RKO (cell line): ENCODE measurements at regions not wholly inside any gene's neighbourhood (a gene's known extent, or its start where the extent isn't known, plus 50 kb on each side); places are given as distances from the start of the nearest gene placed in this dataset.
A peak's percentile ranks its signal among the peaks of the same experiment; 100 is the strongest.
"Not testable (repeated sequence)": the region's sequence is repeated elsewhere in the genome, so short reads cannot be mapped to it uniquely, and the experiment has no call there.

Experiments used
- DNase-seq: peaks from one replicate; pipeline ENCODE4 v3.0.0-alpha.2; 2016; ENCODE audit warnings: low spot score

DNA sequence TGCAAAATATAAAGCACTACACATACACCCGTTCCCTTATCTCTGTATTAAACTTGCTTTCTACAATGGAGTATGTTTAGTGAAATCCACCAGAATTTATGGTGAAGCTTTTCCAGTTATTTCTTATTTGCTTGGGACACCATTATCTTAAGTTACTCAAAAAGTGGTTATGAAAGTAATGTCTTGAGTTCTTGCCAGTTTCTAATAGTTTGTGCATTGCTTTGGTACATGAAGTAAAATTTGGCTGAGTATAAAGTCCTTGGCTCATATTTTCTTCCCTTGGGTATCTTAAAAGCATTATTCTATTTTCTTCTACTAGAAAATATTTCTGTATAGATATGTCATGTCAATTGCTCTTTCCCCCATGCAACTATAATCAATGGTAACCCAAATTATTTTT lies 85.2 kb downstream of the POLR1F start:
- DNase-seq, result no peak

DNA sequence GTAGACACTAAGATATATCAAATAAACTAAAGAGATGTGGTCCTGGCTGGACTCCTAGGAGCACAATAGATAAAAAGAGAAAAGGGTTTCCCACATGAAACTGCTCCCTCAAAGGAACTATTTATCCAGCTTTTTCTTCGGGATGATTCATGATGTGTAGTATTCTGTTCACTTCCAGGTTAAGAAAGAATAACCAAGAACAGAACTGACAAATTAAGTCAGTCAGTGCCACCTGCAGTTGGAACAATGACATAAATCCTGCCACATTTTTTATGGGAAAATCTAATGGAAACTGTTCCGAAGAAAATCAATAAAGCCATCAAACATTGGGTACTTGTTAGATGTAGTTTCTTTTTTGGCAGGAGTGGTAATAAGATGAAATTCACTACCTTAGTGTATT lies 87.1 kb downstream of the POLR1F start:
- peak; percentile 54 for DNase-seq

DNA sequence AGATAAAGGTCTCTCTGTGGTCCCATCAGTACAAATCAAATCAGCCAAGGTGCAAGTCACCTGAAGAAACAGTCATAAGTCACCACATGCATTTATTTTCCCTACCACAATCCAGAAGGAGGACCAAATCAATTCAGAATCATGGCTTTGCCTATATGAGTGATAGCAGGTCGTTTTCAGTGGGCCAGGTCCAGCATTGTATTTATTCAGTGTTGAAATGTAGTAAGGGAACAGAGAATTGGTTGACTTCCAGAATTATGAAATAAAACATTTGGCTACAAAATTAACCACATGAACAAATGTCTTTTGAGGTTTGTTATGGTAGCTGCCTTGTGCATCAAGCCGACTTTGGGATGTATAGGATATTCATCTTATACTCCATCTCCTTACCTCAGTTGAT lies 88.4 kb downstream of the POLR1F start:
- no peak for DNase-seq

GRCh38 chr7:19619122-19619521 lies 89.7 kb downstream of the POLR1F start:
- no peak for DNase-seq

- no peak for DNase-seq
These were observed 90.9 kb downstream of the POLR1F start for GRCh38 chr7:19617901-19618300.

DNA sequence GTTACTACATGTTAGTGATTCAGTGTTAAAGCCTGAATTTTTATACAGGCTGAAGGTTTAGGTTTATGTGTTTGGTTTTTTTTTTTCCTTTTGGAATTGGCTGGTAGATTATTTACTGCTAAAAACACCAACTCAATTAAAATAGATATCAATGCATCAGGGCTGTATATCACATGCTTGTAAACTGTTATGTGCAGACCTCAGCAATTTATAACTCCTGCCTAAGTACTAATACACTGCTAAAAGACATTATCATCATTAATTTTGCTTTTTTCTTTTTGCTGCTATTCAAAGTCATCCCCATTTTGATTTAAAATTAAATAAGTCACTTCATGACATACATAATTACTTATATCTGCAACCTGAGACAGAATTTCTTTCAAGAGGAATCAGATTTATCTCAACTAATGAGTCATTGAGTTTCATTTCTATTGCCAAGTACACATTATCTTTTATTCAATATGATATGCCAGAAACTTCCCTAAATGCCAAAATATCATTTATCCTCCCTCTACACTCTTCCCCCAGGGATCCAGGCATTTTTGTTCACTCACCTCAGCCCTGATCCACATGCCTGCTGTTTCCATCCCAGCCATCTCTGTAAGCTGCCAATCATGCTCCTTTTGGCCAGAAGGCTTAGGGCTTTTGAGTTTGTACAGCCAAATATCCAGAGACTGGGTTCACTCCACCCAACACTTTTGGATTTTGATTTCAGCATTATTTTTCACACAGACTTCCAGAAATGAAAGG lies 98.5 kb downstream of the POLR1F start:
- DNase-seq, result no peak

GRCh38 chr7:19589446-19589845 lies 119.4 kb downstream of the POLR1F start:
- DNase-seq, result no peak

DNA sequence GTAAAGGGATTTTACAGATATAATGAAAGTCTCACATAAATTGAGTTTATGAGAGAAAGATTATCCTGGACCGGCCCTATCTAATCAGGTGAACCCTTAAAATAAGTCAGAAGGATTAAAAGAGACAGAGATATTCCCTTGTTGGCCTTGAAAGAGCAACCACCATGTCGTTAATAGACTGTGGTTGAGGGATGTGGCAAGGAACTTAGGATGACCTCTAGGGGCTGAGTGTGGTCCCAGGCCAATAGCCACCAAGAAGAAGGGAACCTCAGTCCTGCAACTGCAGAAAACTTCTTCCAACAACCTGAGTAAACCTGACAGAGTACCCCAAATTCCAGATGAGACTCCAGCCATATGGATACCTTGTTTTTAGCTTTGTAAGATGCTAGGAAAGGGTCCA lies 121.5 kb downstream of the POLR1F start:
- DNase-seq, result peak; percentile 11

DNA sequence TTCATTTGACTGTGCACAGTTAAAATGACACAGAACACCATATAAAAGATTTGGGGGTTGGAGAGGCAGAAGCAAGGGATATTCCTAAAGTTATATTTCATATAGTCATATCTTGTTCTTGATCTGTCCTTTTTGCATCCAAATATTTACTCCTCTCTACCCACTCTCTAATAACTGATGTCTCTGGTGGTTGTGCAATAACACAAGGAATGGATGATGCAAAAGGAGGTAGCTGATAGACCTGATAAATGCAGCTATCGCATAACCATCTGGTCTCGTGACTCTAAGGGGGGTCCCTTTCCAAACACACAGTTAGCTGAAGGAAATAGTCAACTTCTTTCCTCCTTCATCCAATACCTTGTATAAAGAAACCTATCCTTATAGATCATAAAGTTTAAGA lies 123.1 kb downstream of the POLR1F start:
- DNase-seq, result no peak

- no peak for DNase-seq
These were observed 132.8 kb downstream of the POLR1F start for GRCh38 chr7:19575909-19576557.

DNA sequence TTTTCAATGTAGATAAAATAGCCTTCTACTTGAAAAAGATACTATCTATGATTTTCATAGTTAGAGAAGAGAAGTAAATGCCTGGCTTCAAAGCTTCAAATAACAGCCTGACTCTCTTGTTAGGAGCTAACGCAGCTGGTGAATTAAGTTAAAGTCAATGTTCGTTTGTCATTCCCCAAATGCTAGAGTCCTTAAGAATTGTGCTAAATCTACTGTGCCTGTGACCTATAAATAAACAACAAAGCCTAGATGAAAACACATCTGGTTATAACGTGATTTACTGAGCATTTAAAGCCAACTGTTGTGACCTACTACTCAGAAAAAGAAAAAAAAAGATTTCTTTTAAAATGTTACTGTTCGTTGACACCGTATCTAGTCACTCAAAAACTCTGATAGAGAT lies 134.7 kb downstream of the POLR1F start:
- no peak for DNase-seq

- DNase-seq, result no peak
These were observed 136.3 kb downstream of the POLR1F start for GRCh38 chr7:19572566-19572965.

DNA sequence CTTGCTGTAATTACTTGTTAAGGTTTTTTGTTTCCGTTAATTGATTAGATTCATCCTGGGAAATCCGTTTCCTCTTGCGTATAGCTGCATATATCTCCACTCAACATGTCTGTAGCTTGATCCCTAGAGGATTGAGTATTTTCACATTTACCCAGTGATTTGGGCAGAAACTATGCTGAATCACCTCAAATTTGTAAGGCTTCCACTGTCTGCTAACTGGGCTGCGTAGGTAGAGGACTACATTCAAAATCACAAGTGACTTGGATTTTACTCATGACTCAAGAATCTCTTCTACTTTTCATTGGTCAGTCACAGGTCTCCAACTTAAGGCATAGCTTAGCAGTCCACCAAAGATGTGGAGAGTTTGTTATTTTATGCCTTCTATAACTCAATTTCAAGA lies 141.8 kb downstream of the POLR1F start:
- DNase-seq, result no peak

DNA sequence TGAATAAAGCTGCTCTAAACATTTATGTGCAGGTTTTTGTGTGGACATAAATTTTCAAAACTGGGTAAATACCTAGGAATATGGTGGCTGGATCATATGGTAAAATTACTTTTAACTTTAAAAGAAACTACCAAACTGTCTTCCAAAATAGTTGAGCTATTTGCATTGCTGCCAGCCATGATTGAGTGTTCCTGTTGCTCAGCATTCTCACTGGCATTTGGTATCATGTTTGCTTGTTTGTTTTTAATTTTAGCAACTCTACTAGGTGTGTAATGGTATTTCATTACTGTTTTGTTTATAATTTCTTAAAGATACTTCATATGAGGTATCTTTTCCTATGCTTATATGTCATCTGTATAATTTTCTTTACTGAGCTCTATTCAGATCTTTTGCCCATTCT lies 143.2 kb downstream of the POLR1F start:
- DNase-seq, result no peak

DNA sequence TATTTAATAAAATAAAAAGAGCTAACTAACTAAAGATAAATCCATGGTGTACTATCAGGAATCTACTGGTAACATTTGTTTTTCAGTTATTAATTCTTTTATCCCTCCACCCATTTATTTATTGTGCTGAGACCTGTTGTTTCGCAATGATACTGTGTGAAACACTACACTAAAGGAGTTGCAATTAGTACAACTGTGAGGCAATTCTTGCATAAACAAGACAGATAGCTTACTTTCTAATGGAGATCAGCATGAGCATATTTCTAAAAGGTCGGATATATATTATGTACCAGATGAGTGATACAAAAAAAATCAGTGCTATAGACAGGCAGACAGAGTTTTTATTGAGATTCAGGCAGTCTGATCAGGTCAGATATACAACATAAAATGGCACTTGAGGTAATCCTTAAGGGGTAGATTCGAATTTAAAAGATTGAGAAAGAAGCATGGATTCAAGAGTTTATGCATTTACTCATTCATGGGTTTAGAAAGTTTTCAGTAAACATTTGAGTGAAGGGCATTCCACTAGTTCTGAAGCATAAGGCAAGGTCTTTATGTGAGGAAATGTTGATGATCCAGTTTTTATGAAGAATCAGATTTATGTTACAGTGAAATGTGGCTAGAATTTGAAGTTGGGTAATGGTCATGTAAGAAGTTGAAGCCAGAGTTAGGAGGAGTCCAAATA lies 147.6 kb downstream of the POLR1F start:
- DNase-seq, result no peak

GRCh38 chr7:19560111-19560883 lies 148.5 kb downstream of the POLR1F start:
- peak; percentile 14 for DNase-seq

DNA sequence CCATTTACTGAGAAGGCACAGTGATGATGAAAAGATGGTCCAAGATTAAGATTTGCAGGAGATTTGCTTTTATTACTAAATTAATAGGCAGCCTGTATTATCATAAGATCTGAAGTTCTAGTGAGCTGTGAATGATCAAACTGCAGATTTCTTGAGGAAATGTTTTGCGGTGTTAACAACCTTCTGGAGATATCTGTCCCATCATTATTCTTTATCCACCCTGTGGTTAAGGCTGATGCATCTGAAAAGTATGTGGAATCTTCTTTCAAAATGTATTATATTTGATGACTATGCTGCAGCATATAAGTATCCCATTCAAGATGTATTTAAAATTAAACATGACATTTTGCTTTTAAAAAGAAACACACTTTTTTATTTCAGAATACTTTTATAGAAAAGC lies 150.3 kb downstream of the POLR1F start:
- no peak for DNase-seq

DNA sequence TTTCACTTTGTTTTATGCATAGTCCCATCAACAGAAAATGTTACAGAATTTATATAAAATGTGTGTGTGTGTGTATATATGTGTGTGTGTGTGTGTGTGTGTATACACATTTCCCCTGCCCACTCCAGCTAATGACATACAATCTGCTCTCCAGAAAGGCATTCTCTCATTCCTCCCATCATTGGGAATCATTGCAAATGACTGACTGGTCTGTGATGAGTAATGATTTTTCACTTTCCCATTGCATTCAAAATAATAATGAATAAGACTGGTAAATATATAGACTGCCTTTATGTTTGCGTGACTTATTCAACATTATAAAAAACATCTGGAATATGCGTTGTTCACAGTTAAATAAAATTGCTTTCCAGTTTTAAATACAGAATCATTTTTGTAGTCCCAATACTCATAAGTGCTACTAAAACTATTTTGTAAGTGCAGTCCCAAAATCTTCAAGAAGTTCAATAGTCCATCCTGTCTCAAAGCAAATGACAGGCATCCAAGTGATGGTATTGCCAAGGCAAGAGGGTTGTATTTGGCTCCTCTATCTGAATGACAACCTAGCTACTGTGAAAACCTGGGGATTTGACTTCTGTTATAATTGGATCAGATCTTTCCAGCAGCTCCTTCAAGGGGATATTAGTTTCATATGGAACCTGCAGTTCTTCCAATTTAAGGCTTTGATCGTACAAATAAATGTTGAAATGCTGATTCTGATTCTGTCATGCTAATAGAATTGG lies 150.9 kb downstream of the POLR1F start:
- no peak for DNase-seq

DNA sequence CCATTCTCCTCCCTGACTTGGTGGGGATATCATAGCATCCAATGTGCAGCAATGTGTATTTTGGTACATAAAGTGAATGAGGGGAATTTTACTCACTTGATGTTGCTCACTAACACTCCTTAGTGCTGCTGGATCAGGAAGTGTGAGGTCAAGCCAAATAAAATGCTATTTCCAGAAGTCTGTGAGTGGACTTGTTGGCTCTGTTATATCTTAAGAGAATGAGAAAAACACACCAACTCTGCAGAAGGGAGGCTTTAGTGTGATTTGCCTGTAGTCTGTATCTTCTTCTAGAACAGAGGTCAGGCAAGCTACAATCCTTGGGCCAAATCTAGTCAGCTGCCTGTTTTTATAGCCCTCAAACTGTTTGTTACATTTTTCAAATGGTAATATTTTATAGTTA lies 154.3 kb downstream of the POLR1F start:
- no peak for DNase-seq

DNA sequence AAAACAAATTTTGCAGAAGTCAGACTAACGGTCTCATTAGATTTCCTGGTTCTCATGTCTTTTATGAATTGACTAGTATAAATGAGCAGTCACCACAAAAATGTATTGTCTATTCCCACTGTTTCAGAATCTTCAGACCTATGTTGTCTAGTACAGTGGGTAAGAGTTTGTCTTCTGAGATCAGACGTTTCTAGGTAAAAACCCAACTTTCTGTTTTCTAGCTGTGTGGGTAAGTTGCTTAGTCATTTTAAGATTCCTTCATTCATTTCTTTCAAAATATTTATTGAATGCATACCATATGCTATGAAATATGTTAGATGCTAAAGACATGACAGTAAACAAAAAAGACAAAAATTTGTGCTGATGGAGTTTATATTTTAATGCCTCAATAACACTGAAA lies 156.3 kb downstream of the POLR1F start:
- no peak for DNase-seq

- DNase-seq, result not testable (repeated sequence)
These were observed 159.6 kb downstream of the POLR1F start for GRCh38 chr7:19549246-19549645.

- no peak for DNase-seq
These were observed 170.9 kb downstream of the POLR1F start for GRCh38 chr7:19537942-19538401.
